Right lobe of liver (tissue), 6 donors: ENCODE measurements at regions not wholly inside any gene's neighbourhood (a gene's known extent, or its start where the extent isn't known, plus 50 kb on each side); places are given as distances from the start of the nearest gene placed in this dataset.

Experiments used
- ATAC-seq, 4 donors: fragments of 200-7000 bp; cut with Tn5 transposase; one replicate each; pipeline ENCODE4 v1.9.1; 2020; ENCODE audit warnings: mild to moderate bottlenecking in 4 of 4, moderate library complexity in 4 of 4
- DNase-seq, 3 donors: peaks; one replicate each; pipeline ENCODE4 v3.0.0-alpha.2; 2020
- H3K27ac ChIP-seq, 3 donors: fragments of 200-600 bp; one replicate each; pipeline ENCODE4 v1.8.0; 2022
- H3K27me3 ChIP-seq, 2 donors: fragments of 200-600 bp; one replicate each; pipeline ENCODE4 v1.8.0; 2022
- H3K36me3 ChIP-seq, 4 donors: fragments of 200-600 bp; sonication (generic) in 1 of 4; one replicate each; pipeline versions ENCODE4 v1.5.1 to v1.8.0; 2017 to 2022; ENCODE audit warnings: control low read depth in 1 of 4
- H3K4me1 ChIP-seq, 4 donors: fragments of 200-600 bp; sonication (generic) in 1 of 4; one replicate each; pipeline versions ENCODE4 v1.5.1 to v1.8.0; 2017 to 2022; ENCODE audit warnings: control low read depth in 1 of 4
- H3K4me3 ChIP-seq, 3 donors: fragments of 200-600 bp; one replicate each; pipeline ENCODE4 v1.8.0; 2022
- H3K9me3 ChIP-seq, 4 donors: fragments of 200-600 bp; sonication (generic) in 1 of 4; one replicate each; pipeline versions ENCODE4 v1.5.1 to v1.8.0; 2017 to 2022; ENCODE audit warnings: control low read depth in 1 of 4
- CTCF ChIP-seq, 4 donors: fragments of 200-600 bp in 3 of 4; fragments of 450-650 bp in 1 of 4; IDR thresholded peaks; one replicate each; pipeline versions ENCODE4 v1.5.1 to v1.8.0; 2016 to 2022; ENCODE audit warnings: antibody characterized with exemption in 4 of 4, mild to moderate bottlenecking in 2 of 4
- POLR2A ChIP-seq: fragments of 450-650 bp; IDR thresholded peaks from one replicate; pipeline ENCODE4 v1.6.1; 2017; ENCODE audit warnings: antibody characterized with exemption, mild to moderate bottlenecking
- WGBS: methylation state at CpG from one replicate; pipeline ENCODE4 v1.1.6; 2018; ENCODE audit warnings: low coverage, low lambda C conversion rate; ENCODE audit not compliant: insufficient coverage; ENCODE audit errors: missing lambda C conversion rate; 5-methylcytosine and 5-hydroxymethylcytosine counted together
- intact Hi-C, 2 donors: fragments of 100-400 bp; cut with DNase I; formaldehyde crosslinking; loops; one replicate each; pipeline versions ENCODE4 v1.11.2 to v1.14.1; 2022
- donor health status: DM: no; HTN: yes; CAD: no.
- donor health status: DM: no; HTN: no; CAD: no.
- donor health status: DM: no; HTN: no; CAD: no.
- donor health status: DM: no; HTN: yes; CAD: no.
- donor health status: DM: no; HTN: yes; CAD: no.

GRCh38 chr4:178738026-178738425, 1295.8 kb upstream of the AGA start:
- Histone ChIP-seq H3K9me3 (no peaks in the 10 kb centered on the region), H3K27ac (no peak overlapping the region), H3K27me3 (no peaks in the 10 kb centered on the region), H3K4me3 (no peak overlapping the region), H3K36me3 (no peaks in the 10 kb centered on the region), H3K4me1 (no peaks in the 10 kb centered on the region)
- WGBS = 69% methylated on average over 4 of the region's 4 CpGs
- TF ChIP-seq CTCF (IDR thresholded peaks at IDR 0.05) (no peak), POLR2A (no peak)
- ATAC-seq (no peak), DNase-seq (no peak)
- intact Hi-C loops = no loop called here

GRCh38 chr4:178745203-178745602, 1303.0 kb upstream of the AGA start:
- TF ChIP-seq POLR2A (no peak), CTCF (IDR thresholded peaks at IDR 0.05) (no peak)
- H3K9me3 ChIP-seq = no peaks in the 10 kb centered on the region
- DNase-seq = no peak
- ATAC-seq = no peak
- no peaks in the 10 kb centered on the region for H3K27me3 ChIP-seq
- WGBS = 92% methylated on average over 1 of the region's 1 CpG
- no peak overlapping the region for H3K27ac ChIP-seq
- no peaks in the 10 kb centered on the region for H3K4me1 ChIP-seq
- H3K4me3 ChIP-seq = no peak overlapping the region
- intact Hi-C loops = no loop called here
- H3K36me3 ChIP-seq = no peaks in the 10 kb centered on the region

GRCh38 chr4:178752954-178753525, 1310.8 kb upstream of the AGA start:
- Histone ChIP-seq H3K27me3 (no peaks in the 10 kb centered on the region), H3K9me3 (no peaks in the 10 kb centered on the region), H3K4me1 (no peaks in the 10 kb centered on the region), H3K4me3 (no peak overlapping the region), H3K36me3 (no peaks in the 10 kb centered on the region), H3K27ac (no peak overlapping the region)
- DNase-seq (no peak), ATAC-seq (no peak)
- WGBS = 5% methylated on average over 2 of the region's 2 CpGs
- intact Hi-C loops = no loop called here
- TF ChIP-seq POLR2A = no peak
- no peak for TF ChIP-seq CTCF (IDR thresholded peaks at IDR 0.05)

- TF ChIP-seq CTCF (IDR thresholded peaks at IDR 0.05) (no peak), POLR2A (no peak)
- H3K4me1 ChIP-seq = no peaks in the 10 kb centered on the region
- DNase-seq = no peak
Measured at GRCh38 chr4:178778496-178778895, 1336.3 kb upstream of the AGA start.

GRCh38 chr4:178781779-178782178, 1339.5 kb upstream of the AGA start:
- DNase-seq = no peak

More at GRCh38 chr4:178778496-178778895, 1336.3 kb upstream of the AGA start:
- WGBS = 57% methylated on average over 8 of the region's 8 CpGs
- H3K27me3 ChIP-seq = no peaks in the 10 kb centered on the region
- no peaks in the 10 kb centered on the region for H3K36me3 ChIP-seq
- H3K4me3 ChIP-seq = no peak overlapping the region
- intact Hi-C loops = no loop called here
- H3K27ac ChIP-seq = no peak overlapping the region
- no peak for ATAC-seq
- H3K9me3 ChIP-seq = no peaks in the 10 kb centered on the region

More at GRCh38 chr4:178781779-178782178, 1339.5 kb upstream of the AGA start:
- H3K27me3 ChIP-seq = no peaks in the 10 kb centered on the region
- ATAC-seq = no peak
- no peak overlapping the region for H3K4me3 ChIP-seq
- intact Hi-C loops = no loop called here
- H3K36me3 ChIP-seq = no peaks in the 10 kb centered on the region
- WGBS = 0% methylated on average over 1 of the region's 1 CpG
- TF ChIP-seq CTCF (IDR thresholded peaks at IDR 0.05) = no peak
- no peak for TF ChIP-seq POLR2A
- no peaks in the 10 kb centered on the region for H3K9me3 ChIP-seq
- no peak overlapping the region for H3K27ac ChIP-seq
- H3K4me1 ChIP-seq = no peaks in the 10 kb centered on the region
